ENCODE measurements at regions not wholly inside any gene's neighbourhood (a gene's known extent, or its start where the extent isn't known, plus 50 kb on each side); places are given as distances from the start of the nearest gene placed in this dataset.
"Not testable (repeated sequence)": the region's sequence is repeated elsewhere in the genome, so short reads cannot be mapped to it uniquely, and the experiment has no call there.

DNA sequence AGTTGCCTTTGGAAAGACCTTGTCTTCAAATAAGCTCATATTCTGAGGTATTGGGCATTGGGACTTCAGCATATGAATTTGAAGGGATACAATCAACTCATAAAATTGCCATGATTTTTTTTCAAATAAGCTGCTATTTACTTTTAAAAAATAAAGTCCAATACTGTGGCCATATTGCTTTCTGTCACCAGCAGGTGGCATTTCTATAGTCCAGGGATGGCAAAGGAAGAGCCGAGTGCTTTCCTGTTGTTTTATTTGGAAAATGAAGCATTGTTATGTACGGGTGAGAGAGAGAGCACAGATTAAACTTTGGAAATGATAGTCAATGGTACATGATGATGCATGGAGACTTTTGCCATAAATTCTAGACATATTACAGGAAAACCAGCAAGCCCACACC is 104.1 kb upstream of the DPP6 start:
- H3K4me3 ChIP-seq (ENCODE audit: control insufficient read depth in 1 of 2, extremely low read depth in 1 of 2, low read length in 1 of 2): no peak overlapping the region
- no peaks in the 10 kb centered on the region for H3K36me3 ChIP-seq (ENCODE audit: control insufficient read depth in 2 of 2, extremely low read depth in 1 of 2, insufficient read depth in 1 of 2, low read length in 1 of 2)
- Mint-ChIP-seq H3K4me3 (no peak overlapping the region), H3K4me1 (no peaks in the 10 kb centered on the region), H3K36me3 (no peaks in the 10 kb centered on the region), H3K27me3 (no peaks in the 10 kb centered on the region), H3K9me3 (peaks cover 0 to 21% (median 13%) of the 10 kb centered on the region in 3 donors), H3K27ac (no peak overlapping the region)
- ChIA-PET POLR2A (no interaction called here), CTCF (no interaction called here)
- H3K27me3 ChIP-seq (replicated peaks in 1 of 2; ENCODE audit: control insufficient read depth in 2 of 2, extremely low read depth in 1 of 2, insufficient read depth in 2 of 2, low read length in 1 of 2): no peaks in the 10 kb centered on the region
- no peak for ATAC-seq (replicated peaks in 1 of 4)
- DNase-seq: no peak
- 33% methylated on average over 1 of the region's 2 CpGs for WGBS (ENCODE audit: insufficient coverage)
- no peaks in the 10 kb centered on the region for H3K4me1 ChIP-seq (ENCODE audit: control insufficient read depth in 1 of 2, extremely low read depth in 1 of 2, insufficient read depth in 2 of 2, low read length in 2 of 2)
- no peaks in the 10 kb centered on the region for H3K9me3 ChIP-seq
- H3K27ac ChIP-seq (ENCODE audit: low read length): no peak overlapping the region

DNA sequence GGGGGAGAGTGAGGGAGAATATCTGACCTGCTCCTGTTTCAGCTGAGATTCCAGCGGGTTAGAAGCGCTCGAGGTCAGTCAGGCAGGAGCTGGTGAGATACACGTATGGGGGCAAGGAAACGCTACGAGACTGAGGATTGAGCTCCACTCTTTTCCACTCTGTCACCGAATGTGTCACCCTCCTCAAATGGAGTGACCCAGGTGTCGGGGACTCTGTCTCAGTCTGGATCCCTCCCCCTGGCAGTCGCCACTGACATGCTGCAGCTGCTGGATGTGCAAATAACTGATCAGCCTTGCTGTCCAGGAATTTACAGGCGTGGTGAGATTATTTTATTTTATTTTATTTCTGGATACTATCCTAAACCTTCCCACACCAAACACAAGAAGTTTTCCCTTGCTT is 100.9 kb upstream of the DPP6 start:
- no peak for ATAC-seq (replicated peaks in 1 of 4)
- DNase-seq: no peak
- no peaks in the 10 kb centered on the region for H3K4me1 ChIP-seq (ENCODE audit: control insufficient read depth in 1 of 2, extremely low read depth in 1 of 2, insufficient read depth in 2 of 2, low read length in 2 of 2)
- no peaks in the 10 kb centered on the region for H3K9me3 ChIP-seq
- peaks cover 0 to 20% (median 13%) of the 10 kb centered on the region in 3 donors for H3K9me3 Mint-ChIP-seq
- no peaks in the 10 kb centered on the region for H3K4me1 Mint-ChIP-seq
- no peak overlapping the region for H3K27ac ChIP-seq (ENCODE audit: low read length)
- H3K36me3 ChIP-seq (ENCODE audit: control insufficient read depth in 2 of 2, extremely low read depth in 1 of 2, insufficient read depth in 1 of 2, low read length in 1 of 2): no peaks in the 10 kb centered on the region
- POLR2A ChIA-PET: no interaction called here
- no peaks in the 10 kb centered on the region for H3K27me3 Mint-ChIP-seq
- no peaks in the 10 kb centered on the region for H3K36me3 Mint-ChIP-seq
- WGBS (ENCODE audit: insufficient coverage): no CpG with 5 or more reads among the region's 10 CpGs
- CTCF ChIA-PET: no interaction called here
- H3K27ac Mint-ChIP-seq: no peak overlapping the region
- no peaks in the 10 kb centered on the region for H3K27me3 ChIP-seq (replicated peaks in 1 of 2; ENCODE audit: control insufficient read depth in 2 of 2, extremely low read depth in 1 of 2, insufficient read depth in 2 of 2, low read length in 1 of 2)
- H3K4me3 ChIP-seq (ENCODE audit: control insufficient read depth in 1 of 2, extremely low read depth in 1 of 2, low read length in 1 of 2): no peak overlapping the region
- no peak overlapping the region for H3K4me3 Mint-ChIP-seq

DNA sequence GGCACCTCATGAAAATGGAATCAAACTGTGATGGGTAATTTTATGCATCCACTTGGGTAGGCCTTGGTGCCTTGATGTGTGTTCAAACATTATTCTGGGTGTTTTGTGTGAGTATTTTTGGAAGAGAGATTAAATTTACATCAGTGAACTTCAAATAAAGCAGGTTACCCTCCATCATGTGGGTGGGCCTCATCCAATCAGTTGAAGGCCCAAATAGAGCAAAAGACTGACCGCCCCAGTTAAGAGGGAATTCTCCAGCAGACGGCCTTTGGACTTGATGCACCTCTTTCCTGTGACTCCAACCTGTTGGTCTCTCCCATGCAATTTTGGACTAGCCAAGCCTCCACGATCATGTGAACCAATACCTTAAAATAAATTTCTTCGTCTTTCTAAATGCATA is 97.7 kb upstream of the DPP6 start:
- Histone ChIP-seq H3K4me1 (ENCODE audit: control insufficient read depth in 1 of 2, extremely low read depth in 1 of 2, insufficient read depth in 2 of 2, low read length in 2 of 2) (no peaks in the 10 kb centered on the region), H3K36me3 (ENCODE audit: control insufficient read depth in 2 of 2, extremely low read depth in 1 of 2, insufficient read depth in 1 of 2, low read length in 1 of 2) (no peaks in the 10 kb centered on the region), H3K27me3 (replicated peaks in 1 of 2; ENCODE audit: control insufficient read depth in 2 of 2, extremely low read depth in 1 of 2, insufficient read depth in 2 of 2, low read length in 1 of 2) (no peaks in the 10 kb centered on the region), H3K27ac (ENCODE audit: low read length) (no peak overlapping the region), H3K9me3 (no peaks in the 10 kb centered on the region), H3K4me3 (ENCODE audit: control insufficient read depth in 1 of 2, extremely low read depth in 1 of 2, low read length in 1 of 2) (no peak overlapping the region)
- peaks cover 0 to 13% (median 12%) of the 10 kb centered on the region in 3 donors for H3K9me3 Mint-ChIP-seq
- 100% methylated on average over 2 of the region's 4 CpGs for WGBS (ENCODE audit: insufficient coverage)
- no peaks in the 10 kb centered on the region for H3K36me3 Mint-ChIP-seq
- no peak overlapping the region for H3K27ac Mint-ChIP-seq
- no peaks in the 10 kb centered on the region for H3K27me3 Mint-ChIP-seq
- no peak overlapping the region for H3K4me3 Mint-ChIP-seq
- DNase-seq (no peak), ATAC-seq (replicated peaks in 1 of 4) (no peak)
- POLR2A ChIA-PET: no interaction called here
- no peaks in the 10 kb centered on the region for H3K4me1 Mint-ChIP-seq
- CTCF ChIA-PET: no interaction called here

DNA sequence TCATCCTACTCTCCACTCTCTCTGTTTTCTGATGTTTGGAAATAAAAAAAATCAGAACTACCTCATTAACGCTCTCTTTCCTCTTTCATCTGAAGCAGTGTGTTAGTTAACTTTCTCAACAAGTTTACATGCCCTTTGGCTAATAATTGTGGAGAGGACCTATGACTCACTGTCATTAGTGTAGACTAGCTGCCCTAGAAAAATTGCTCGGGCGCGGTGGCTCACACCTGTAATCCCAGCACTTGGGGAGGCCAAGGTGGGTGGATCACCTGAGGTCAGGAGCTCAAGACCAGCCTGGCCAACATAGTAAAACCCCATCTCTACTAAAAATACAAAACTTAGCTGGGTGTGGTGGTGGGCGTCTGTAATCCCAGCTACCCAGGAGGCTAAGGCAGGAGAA is 94.5 kb upstream of the DPP6 start:
- H3K9me3 Mint-ChIP-seq; H3K27me3 Mint-ChIP-seq; POLR2A ChIA-PET; ATAC-seq (replicated peaks in 1 of 4); H3K36me3 ChIP-seq (ENCODE audit: control insufficient read depth in 2 of 2, extremely low read depth in 1 of 2, insufficient read depth in 1 of 2, low read length in 1 of 2); H3K4me1 ChIP-seq (ENCODE audit: control insufficient read depth in 1 of 2, extremely low read depth in 1 of 2, insufficient read depth in 2 of 2, low read length in 2 of 2); H3K4me3 ChIP-seq (ENCODE audit: control insufficient read depth in 1 of 2, extremely low read depth in 1 of 2, low read length in 1 of 2); CTCF ChIA-PET; H3K27me3 ChIP-seq (replicated peaks in 1 of 2; ENCODE audit: control insufficient read depth in 2 of 2, extremely low read depth in 1 of 2, insufficient read depth in 2 of 2, low read length in 1 of 2); H3K4me1 Mint-ChIP-seq; H3K4me3 Mint-ChIP-seq; H3K9me3 ChIP-seq; H3K27ac Mint-ChIP-seq; H3K36me3 Mint-ChIP-seq; H3K27ac ChIP-seq (ENCODE audit: low read length); DNase-seq: not testable (repeated sequence)
- WGBS (ENCODE audit: insufficient coverage): no CpG with 5 or more reads among the region's 5 CpGs

DNA sequence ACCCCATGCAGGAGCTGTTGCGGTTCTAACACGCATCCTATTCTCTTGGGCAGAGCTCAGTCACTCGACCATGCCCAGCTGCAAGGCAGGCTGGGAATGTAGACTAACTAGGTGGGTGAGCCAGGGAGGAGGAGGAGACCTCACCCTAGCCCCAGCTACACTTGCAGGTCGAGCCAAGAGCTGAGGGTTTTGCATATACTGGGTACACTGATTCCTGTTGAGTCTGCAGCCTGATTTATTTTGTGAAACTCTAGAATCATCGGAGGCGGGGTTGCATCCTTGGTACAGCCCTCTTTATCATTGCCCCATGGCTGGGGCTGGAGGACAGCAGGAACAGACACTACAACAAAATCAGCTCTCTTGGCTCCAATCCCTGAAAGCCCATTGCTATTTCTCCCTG is 93.8 kb upstream of the DPP6 start:
- POLR2A ChIA-PET; H3K4me3 ChIP-seq (ENCODE audit: control insufficient read depth in 1 of 2, extremely low read depth in 1 of 2, low read length in 1 of 2); H3K36me3 ChIP-seq (ENCODE audit: control insufficient read depth in 2 of 2, extremely low read depth in 1 of 2, insufficient read depth in 1 of 2, low read length in 1 of 2); H3K9me3 Mint-ChIP-seq; H3K4me1 ChIP-seq (ENCODE audit: control insufficient read depth in 1 of 2, extremely low read depth in 1 of 2, insufficient read depth in 2 of 2, low read length in 2 of 2); DNase-seq; H3K9me3 ChIP-seq; H3K27ac Mint-ChIP-seq; H3K27me3 Mint-ChIP-seq; H3K4me3 Mint-ChIP-seq; H3K27me3 ChIP-seq (replicated peaks in 1 of 2; ENCODE audit: control insufficient read depth in 2 of 2, extremely low read depth in 1 of 2, insufficient read depth in 2 of 2, low read length in 1 of 2); ATAC-seq (replicated peaks in 1 of 4); H3K36me3 Mint-ChIP-seq; CTCF ChIA-PET; H3K4me1 Mint-ChIP-seq; H3K27ac ChIP-seq (ENCODE audit: low read length): not testable (repeated sequence)
- WGBS (ENCODE audit: insufficient coverage): no CpG with 5 or more reads among the region's 6 CpGs

DNA sequence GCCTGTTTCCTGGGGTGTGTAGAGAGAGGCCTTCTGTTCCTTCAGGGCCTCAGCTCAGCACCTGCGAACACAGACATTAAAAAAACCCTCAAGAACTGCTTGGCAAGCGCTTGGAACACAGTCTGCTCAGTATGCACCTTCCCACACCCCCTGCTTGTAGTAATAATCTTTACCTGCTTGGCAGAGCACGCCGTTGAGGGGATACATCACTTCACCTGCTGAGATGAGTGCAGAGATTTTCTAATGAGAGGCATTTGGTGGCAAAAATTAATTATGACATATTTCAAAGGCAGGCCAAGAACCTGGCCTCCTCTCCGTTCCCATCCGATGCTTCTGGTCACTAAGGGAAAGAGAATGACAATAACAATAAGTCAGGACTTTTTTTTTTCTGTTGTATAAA is 93.4 kb upstream of the DPP6 start:
- DNase-seq; H3K9me3 Mint-ChIP-seq; H3K4me3 Mint-ChIP-seq; H3K4me1 Mint-ChIP-seq; H3K9me3 ChIP-seq; H3K4me1 ChIP-seq (ENCODE audit: control insufficient read depth in 1 of 2, extremely low read depth in 1 of 2, insufficient read depth in 2 of 2, low read length in 2 of 2); H3K27me3 ChIP-seq (replicated peaks in 1 of 2; ENCODE audit: control insufficient read depth in 2 of 2, extremely low read depth in 1 of 2, insufficient read depth in 2 of 2, low read length in 1 of 2); H3K36me3 Mint-ChIP-seq; H3K27ac Mint-ChIP-seq; H3K36me3 ChIP-seq (ENCODE audit: control insufficient read depth in 2 of 2, extremely low read depth in 1 of 2, insufficient read depth in 1 of 2, low read length in 1 of 2); POLR2A ChIA-PET; ATAC-seq (replicated peaks in 1 of 4); H3K4me3 ChIP-seq (ENCODE audit: control insufficient read depth in 1 of 2, extremely low read depth in 1 of 2, low read length in 1 of 2); H3K27me3 Mint-ChIP-seq; CTCF ChIA-PET; H3K27ac ChIP-seq (ENCODE audit: low read length): not testable (repeated sequence)
- no CpG with 5 or more reads among the region's 6 CpGs for WGBS (ENCODE audit: insufficient coverage)

DNA sequence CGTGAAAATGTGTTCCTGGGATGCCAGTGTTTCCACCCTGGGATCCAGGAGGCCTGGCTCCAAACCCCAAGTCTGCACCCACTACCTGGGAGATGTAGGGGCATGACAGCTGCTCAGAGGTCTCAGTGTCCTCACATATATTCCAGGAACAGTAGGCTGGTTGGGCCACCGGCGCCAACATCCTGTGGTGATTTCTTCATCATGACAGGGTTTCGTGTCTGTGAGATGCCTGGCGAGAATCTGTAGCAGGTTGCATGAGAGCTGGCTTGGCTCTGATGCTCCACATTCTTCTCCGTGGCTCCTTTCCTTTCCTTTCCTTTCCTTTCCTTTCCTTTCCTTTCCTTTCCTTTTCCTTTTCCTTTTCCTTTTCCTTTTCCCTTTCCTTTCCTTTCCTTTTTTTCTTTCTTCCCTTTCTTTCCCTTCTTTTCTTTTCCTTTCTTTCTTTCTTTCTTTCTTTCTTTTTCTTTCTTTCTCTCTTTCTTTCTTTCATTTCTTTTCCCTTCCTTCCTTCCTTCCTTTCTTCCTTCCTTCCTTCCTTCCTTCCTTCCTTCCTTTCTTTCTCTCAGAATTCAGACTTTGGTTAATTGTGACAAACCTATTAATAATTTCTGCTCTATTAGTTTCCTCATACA is 87.6 kb upstream of the DPP6 start:
- H3K4me1 ChIP-seq (ENCODE audit: control insufficient read depth in 1 of 2, extremely low read depth in 1 of 2, insufficient read depth in 2 of 2, low read length in 2 of 2); H3K36me3 Mint-ChIP-seq; H3K9me3 ChIP-seq; H3K4me1 Mint-ChIP-seq; H3K27me3 ChIP-seq (replicated peaks in 1 of 2; ENCODE audit: control insufficient read depth in 2 of 2, extremely low read depth in 1 of 2, insufficient read depth in 2 of 2, low read length in 1 of 2); H3K9me3 Mint-ChIP-seq; H3K4me3 ChIP-seq (ENCODE audit: control insufficient read depth in 1 of 2, extremely low read depth in 1 of 2, low read length in 1 of 2); ATAC-seq (replicated peaks in 1 of 4); H3K27ac Mint-ChIP-seq; H3K27ac ChIP-seq (ENCODE audit: low read length); H3K36me3 ChIP-seq (ENCODE audit: control insufficient read depth in 2 of 2, extremely low read depth in 1 of 2, insufficient read depth in 1 of 2, low read length in 1 of 2); H3K4me3 Mint-ChIP-seq; CTCF ChIA-PET; DNase-seq; POLR2A ChIA-PET; H3K27me3 Mint-ChIP-seq: not testable (repeated sequence)
- WGBS (ENCODE audit: insufficient coverage): 95% methylated on average over 4 of the region's 6 CpGs

Measured in T-cell (primary cell).